Body of pancreas (tissue), 4 donors: ENCODE measurements at regions not wholly inside any gene's neighbourhood (a gene's known extent, or its start where the extent isn't known, plus 50 kb on each side); places are given as distances from the start of the nearest gene placed in this dataset.

ENCODE experiments used
- ATAC-seq: fragments of 150-250 bp; one replicate; pipeline ENCODE4 v1.9.1; 2016
- DNase-seq, 4 donors: peaks; one replicate each; pipeline ENCODE4 v3.0.0-alpha.2; 2019
- H3K27ac ChIP-seq, 4 donors: fragments of 200-600 bp; sonication (generic); 1 replicate in 3 of 4; 2 replicates in 1 of 4; pipeline versions ENCODE4 v1.5.1 to v1.6.1; 2016 to 2019; ENCODE audit warnings: mild to moderate bottlenecking in 1 of 4, mixed read lengths in 1 of 4, moderate library complexity in 1 of 4
- H3K27me3 ChIP-seq, 2 donors: fragments of 200-600 bp; sonication (generic); one replicate each; pipeline ENCODE4 v1.6.0; 2016; ENCODE audit warnings: mild to moderate bottlenecking in 1 of 2
- H3K36me3 ChIP-seq, 2 donors: fragments of 200-600 bp; sonication (generic); replicated peaks in 1 of 2; 2 replicates each; pipeline ENCODE4 v1.5.1; 2016; ENCODE audit warnings: low read depth in 2 of 2; ENCODE audit not compliant: insufficient read depth in 1 of 2
- H3K4me1 ChIP-seq: fragments of 200-600 bp; sonication (generic); one replicate; pipeline ENCODE4 v1.6.0; 2016
- H3K4me3 ChIP-seq, 2 donors: fragments of 200-600 bp; sonication (generic); 1 replicate in 1 of 2; 2 replicates in 1 of 2; pipeline ENCODE4 v1.5.1; 2016 to 2019
- H3K9me3 ChIP-seq, 3 donors: fragments of 200-600 bp; sonication (generic); 1 replicate in 2 of 3; 2 replicates in 1 of 3; pipeline ENCODE4 v1.5.1; 2016
- POLR2A ChIP-seq, 3 donors: fragments of 450-650 bp; IDR thresholded peaks; one replicate each; pipeline ENCODE4 v1.6.1; 2016; ENCODE audit warnings: antibody characterized with exemption in 3 of 3, mild to moderate bottlenecking in 2 of 3
- WGBS, 2 donors: methylation state at CpG; one replicate each; pipeline ENCODE4 v1.1.5; 2017; 5-methylcytosine and 5-hydroxymethylcytosine counted together
- intact Hi-C: fragments of 100-400 bp; cut with DNase I; formaldehyde crosslinking; loops from one replicate; pipeline ENCODE4 v1.15.1; 2023
- TF ChIP-seq, protein P1 (sequence below), 7 experiments: fragments of 450-650 bp in 4 of 7; fragments of 200-600 bp in 3 of 7; sonication (generic) in 3 of 7; IDR thresholded peaks; one replicate each; pipeline ENCODE4 v1.5.1; 2016 to 2019; ENCODE audit warnings: antibody characterized with exemption in 7 of 7

DNA sequence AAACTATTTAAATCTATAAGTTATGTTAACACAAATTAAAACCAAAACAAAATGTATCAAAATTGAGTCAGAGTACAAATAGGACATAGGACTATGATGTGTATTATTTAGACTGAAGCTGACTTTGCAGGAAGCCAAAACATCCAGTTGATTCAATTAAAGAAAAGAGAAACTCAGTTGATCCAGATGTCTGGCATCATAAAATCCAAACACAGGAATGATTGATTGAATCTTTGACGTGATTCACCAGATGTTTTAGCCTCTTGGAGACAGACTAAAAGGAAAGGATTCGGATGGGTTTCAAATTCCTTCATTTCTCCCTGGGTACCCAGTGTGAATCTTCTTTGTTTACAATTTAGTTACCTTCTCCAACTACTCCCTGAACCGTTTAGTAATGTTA lies 272.9 kb downstream of the IRS1 start:
- Histone ChIP-seq H3K4me1 (no peaks in the 10 kb centered on the region), H3K9me3 (no peaks in the 10 kb centered on the region), H3K27ac (no peak overlapping the region), H3K36me3 (no peaks in the 10 kb centered on the region), H3K27me3 (no peaks in the 10 kb centered on the region), H3K4me3 (no peak overlapping the region)
- DNase-seq (no peak), ATAC-seq (no peak)
- intact Hi-C loops: no loop called here
- 43% methylated on average over 3 of the region's 3 CpGs for WGBS, 2 donors
- TF ChIP-seq, protein P1, sequence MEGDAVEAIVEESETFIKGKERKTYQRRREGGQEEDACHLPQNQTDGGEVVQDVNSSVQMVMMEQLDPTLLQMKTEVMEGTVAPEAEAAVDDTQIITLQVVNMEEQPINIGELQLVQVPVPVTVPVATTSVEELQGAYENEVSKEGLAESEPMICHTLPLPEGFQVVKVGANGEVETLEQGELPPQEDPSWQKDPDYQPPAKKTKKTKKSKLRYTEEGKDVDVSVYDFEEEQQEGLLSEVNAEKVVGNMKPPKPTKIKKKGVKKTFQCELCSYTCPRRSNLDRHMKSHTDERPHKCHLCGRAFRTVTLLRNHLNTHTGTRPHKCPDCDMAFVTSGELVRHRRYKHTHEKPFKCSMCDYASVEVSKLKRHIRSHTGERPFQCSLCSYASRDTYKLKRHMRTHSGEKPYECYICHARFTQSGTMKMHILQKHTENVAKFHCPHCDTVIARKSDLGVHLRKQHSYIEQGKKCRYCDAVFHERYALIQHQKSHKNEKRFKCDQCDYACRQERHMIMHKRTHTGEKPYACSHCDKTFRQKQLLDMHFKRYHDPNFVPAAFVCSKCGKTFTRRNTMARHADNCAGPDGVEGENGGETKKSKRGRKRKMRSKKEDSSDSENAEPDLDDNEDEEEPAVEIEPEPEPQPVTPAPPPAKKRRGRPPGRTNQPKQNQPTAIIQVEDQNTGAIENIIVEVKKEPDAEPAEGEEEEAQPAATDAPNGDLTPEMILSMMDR (IDR thresholded peaks at IDR 0.05): no peak
- TF ChIP-seq POLR2A (IDR thresholded peaks at IDR 0.05): no peak

GRCh38 chr2:226524381-226524843 lies 275.2 kb downstream of the IRS1 start:
- 79 to 81% methylated on average over 2 of the region's 2 CpGs for WGBS, 2 donors
- no peak overlapping the region for H3K27ac ChIP-seq
- H3K36me3 ChIP-seq: no peaks in the 10 kb centered on the region

GRCh38 chr2:226520723-226521122 lies 278.9 kb downstream of the IRS1 start:
- intact Hi-C loops: no loop called here
- H3K36me3 ChIP-seq: no peaks in the 10 kb centered on the region
- 83 to 85% methylated on average over 2 of the region's 2 CpGs for WGBS, 2 donors
- H3K27me3 ChIP-seq: no peaks in the 10 kb centered on the region
- DNase-seq (no peak), ATAC-seq (no peak)
- no peak overlapping the region for H3K27ac ChIP-seq
- no peak overlapping the region for H3K4me3 ChIP-seq
- no peaks in the 10 kb centered on the region for H3K9me3 ChIP-seq
- no peak for TF ChIP-seq POLR2A (IDR thresholded peaks at IDR 0.05)
- TF ChIP-seq, protein P1 (IDR thresholded peaks at IDR 0.05): no peak
- no peaks in the 10 kb centered on the region for H3K4me1 ChIP-seq

More at GRCh38 chr2:226524381-226524843, 275.2 kb downstream of the IRS1 start:
- Histone ChIP-seq H3K4me3 (no peak overlapping the region), H3K9me3 (no peaks in the 10 kb centered on the region), H3K27me3 (no peaks in the 10 kb centered on the region), H3K4me1 (no peaks in the 10 kb centered on the region)
- peak in 1 of 4 donors; percentile 12 for DNase-seq
- intact Hi-C loops: no loop called here
- TF ChIP-seq POLR2A (IDR thresholded peaks at IDR 0.05): no peak
- TF ChIP-seq, protein P1 (IDR thresholded peaks at IDR 0.05): no peak
- peak; percentile 68 for ATAC-seq

DNA sequence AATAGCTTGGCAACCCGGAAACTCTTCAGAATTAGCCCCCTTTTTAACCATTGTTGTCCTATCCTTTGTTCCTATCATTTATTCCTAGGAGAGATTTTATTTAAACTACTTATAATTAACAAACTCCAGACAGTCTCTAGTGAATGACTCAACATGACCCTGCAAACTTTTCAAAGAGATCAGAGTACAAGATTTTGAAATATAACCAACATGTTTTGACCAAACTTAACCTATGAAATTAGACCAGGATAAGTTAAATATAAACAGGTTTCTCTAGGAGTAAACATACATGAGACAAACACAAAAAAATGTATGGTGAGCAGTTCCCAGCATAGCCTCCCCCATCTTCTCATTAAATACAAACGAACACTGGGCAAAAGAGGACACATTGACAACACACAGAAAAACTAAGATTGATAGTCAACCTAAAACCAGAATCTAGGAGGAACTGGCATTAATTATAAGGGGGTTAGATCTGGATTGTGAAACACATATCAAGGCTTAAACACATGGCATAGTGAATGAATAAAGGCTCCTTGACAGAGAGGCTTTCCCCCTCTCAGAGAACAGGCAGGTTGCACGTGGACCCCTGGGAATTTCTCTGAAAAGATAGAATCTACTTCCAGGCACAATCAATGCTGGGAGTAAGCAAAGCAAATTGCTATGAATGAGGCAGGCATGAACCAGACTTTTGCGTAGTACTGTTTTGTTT lies 284.1 kb downstream of the IRS1 start:
- H3K27me3 ChIP-seq: no peaks in the 10 kb centered on the region
- TF ChIP-seq POLR2A (IDR thresholded peaks at IDR 0.05): no peak
- TF ChIP-seq, protein P1 (IDR thresholded peaks at IDR 0.05): no peak
- intact Hi-C loops: no loop called here
- H3K27ac ChIP-seq: no peak overlapping the region
- H3K9me3 ChIP-seq: no peaks in the 10 kb centered on the region
- no peaks in the 10 kb centered on the region for H3K36me3 ChIP-seq
- 54 to 62% methylated on average over 4 of the region's 4 CpGs for WGBS, 2 donors
- ATAC-seq: no peak
- no peaks in the 10 kb centered on the region for H3K4me1 ChIP-seq
- H3K4me3 ChIP-seq: no peak overlapping the region
- no peak for DNase-seq

- H3K4me3 ChIP-seq: no peak overlapping the region
- H3K4me1 ChIP-seq: no peaks in the 10 kb centered on the region
- no peak for ATAC-seq
- no peak overlapping the region for H3K27ac ChIP-seq
- intact Hi-C loops: no loop called here
- H3K36me3 ChIP-seq: no peaks in the 10 kb centered on the region
- DNase-seq: no peak
- TF ChIP-seq, protein P1 (IDR thresholded peaks at IDR 0.05): no peak
- TF ChIP-seq POLR2A (IDR thresholded peaks at IDR 0.05): no peak
- 40 to 100% methylated on average over 1 of the region's 1 CpG for WGBS, 2 donors
- H3K9me3 ChIP-seq: no peaks in the 10 kb centered on the region
- no peaks in the 10 kb centered on the region for H3K27me3 ChIP-seq
These were observed 284.7 kb downstream of the IRS1 start for GRCh38 chr2:226514895-226515294.
